SK-N-SH (cell line): ENCODE measurements at regions not wholly inside any gene's neighbourhood (a gene's known extent, or its start where the extent isn't known, plus 50 kb on each side); places are given as distances from the start of the nearest gene placed in this dataset.

ENCODE experiments used
- CTCF ChIA-PET: fragments of 300-600, 350-600 bp; formaldehyde crosslinking; extraction: SDS; loops from one replicate; lab custom pipeline; 2021; lab: Yijun Ruan, JAX
- POLR2A ChIA-PET: fragments of 350-600 bp; sonication (Branson Sonifier 250); formaldehyde crosslinking; extraction: SDS; loops from one replicate; lab custom pipeline; 2020; ENCODE audit warnings: antibody characterized with exemption, inconsistent platforms; lab: Yijun Ruan, JAX
- DNase-seq: peaks from one replicate; pipeline ENCODE4 v3.0.0; 2012
- H2AFZ ChIP-seq: fragments of 200-600 bp; sonication (generic); 2 replicates; pipeline ENCODE4 v1.8.1; 2016; ENCODE audit warnings: antibody characterized with exemption, mild to moderate bottlenecking, low read depth
- H3F3A ChIP-seq: fragments of 200-600 bp; sonication (generic); replicated peaks from 2 replicates; pipeline ENCODE3; 2016; ENCODE audit warnings: antibody characterized with exemption, mild to moderate bottlenecking; ENCODE audit not compliant: insufficient read depth
- H3K27ac ChIP-seq, 2 experiments: fragments of 200-500 bp in 1 of 2; fragments of 200-600 bp in 1 of 2; sonication (Bioruptor generic) in 1 of 2; sonication (generic), shearing (Covaris generic) in 1 of 2; 2 replicates each; pipeline versions ENCODE4 v1.5.1 to v1.6.1; 2014 to 2016; ENCODE audit warnings: low read depth in 2 of 2, inconsistent platforms in 1 of 2, low read length in 1 of 2, mild to moderate bottlenecking in 1 of 2, mixed read lengths in 1 of 2
- H3K27me3 ChIP-seq: fragments of 200-600 bp; sonication (generic), shearing (Covaris generic); 2 replicates; pipeline ENCODE4 v1.6.1; 2016; ENCODE audit warnings: mixed run types; ENCODE audit not compliant: insufficient read depth
- H3K36me3 ChIP-seq, 2 experiments: fragments of 200-500 bp in 1 of 2; fragments of 200-600 bp in 1 of 2; sonication (Bioruptor generic) in 1 of 2; sonication (generic) in 1 of 2; replicated peaks in 1 of 2; 2 replicates each; pipeline versions ENCODE3 to v1.5.1; 2014 to 2016; ENCODE audit warnings: low read length in 1 of 2, mild to moderate bottlenecking in 1 of 2; ENCODE audit not compliant: insufficient read depth in 2 of 2, control insufficient read depth in 1 of 2
- H3K4me1 ChIP-seq, 2 experiments: fragments of 200-500 bp in 1 of 2; fragments of 200-600 bp in 1 of 2; sonication (Bioruptor generic) in 1 of 2; sonication (generic), shearing (Covaris generic) in 1 of 2; 2 replicates each; pipeline versions ENCODE4 v1.5.1 to v1.6.1; 2014 to 2016; ENCODE audit warnings: low read depth in 1 of 2, low read length in 1 of 2, mixed run types in 1 of 2; ENCODE audit not compliant: insufficient read depth in 2 of 2, control insufficient read depth in 1 of 2
- H3K4me2 ChIP-seq: fragments of 200-600 bp; sonication (generic), shearing (Covaris generic); 2 replicates; pipeline ENCODE4 v1.6.1; 2017; ENCODE audit warnings: mixed run types
- H3K4me3 ChIP-seq, 2 experiments: fragments of 200-500 bp in 1 of 2; fragments of 200-600 bp in 1 of 2; sonication (Bioruptor generic) in 1 of 2; sonication (generic), shearing (Covaris generic) in 1 of 2; 2 replicates each; pipeline versions ENCODE4 v1.5.1 to v1.8.1; 2014 to 2016; ENCODE audit warnings: low read depth in 2 of 2, inconsistent platforms in 1 of 2, low read length in 1 of 2, mild to moderate bottlenecking in 1 of 2, mixed read lengths in 1 of 2, moderate library complexity in 1 of 2
- H3K79me2 ChIP-seq: fragments of 200-600 bp; sonication (generic); 2 replicates; pipeline ENCODE4 v1.8.1; 2017; ENCODE audit warnings: mild to moderate bottlenecking; ENCODE audit not compliant: insufficient read depth
- H3K9ac ChIP-seq: fragments of 200-600 bp; sonication (generic); 2 replicates; pipeline ENCODE4 v1.6.1; 2017; ENCODE audit warnings: mixed run types
- H3K9me2 ChIP-seq: fragments of 200-600 bp; sonication (generic); 2 replicates; pipeline ENCODE4 v1.6.1; 2017; ENCODE audit warnings: mixed run types
- H3K9me3 ChIP-seq: fragments of 200-600 bp; sonication (generic); 2 replicates; pipeline ENCODE4 v1.6.1; 2017; ENCODE audit warnings: mixed run types, mild to moderate bottlenecking, moderate library complexity
- H4K20me1 ChIP-seq: fragments of 200-600 bp; sonication (generic); 2 replicates; pipeline ENCODE4 v1.6.1; 2017; ENCODE audit warnings: mild to moderate bottlenecking, mixed run types; ENCODE audit not compliant: insufficient read depth
- EZH2phosphoT487 ChIP-seq: fragments of 200-600 bp; sonication (generic); IDR thresholded peaks from 2 replicates; pipeline ENCODE4 v1.6.1; 2017; ENCODE audit warnings: low read depth, mixed run types, mild to moderate bottlenecking, antibody characterized with exemption, moderate library complexity, borderline replicate concordance
- FOXM1 ChIP-seq: IDR thresholded peaks from 2 replicates; pipeline ENCODE4 v1.4.0; 2012; ENCODE audit warnings: low read depth, mild to moderate bottlenecking
- IRF3 ChIP-seq: fragments of 150-350 bp; IDR thresholded peaks from 2 replicates; pipeline ENCODE4 v1.6.1; 2016; ENCODE audit warnings: mild to moderate bottlenecking, low read depth, low read length
- MAX ChIP-seq: IDR thresholded peaks from 2 replicates; pipeline ENCODE4 v1.4.0; 2012; ENCODE audit warnings: low read depth
- MEF2A ChIP-seq: IDR thresholded peaks from 2 replicates; pipeline ENCODE4 v1.4.0; 2012; ENCODE audit warnings: low read depth, borderline replicate concordance
- RFX5 ChIP-seq: IDR thresholded peaks from 2 replicates; pipeline ENCODE4 v1.6.1; 2012; ENCODE audit warnings: mild to moderate bottlenecking, improper control_type of control experiment, low read length
- TEAD4 ChIP-seq: IDR thresholded peaks from 2 replicates; pipeline ENCODE4 v1.4.0; 2012; ENCODE audit warnings: mild to moderate bottlenecking, borderline replicate concordance; ENCODE audit not compliant: insufficient read depth
- YY1 ChIP-seq: IDR thresholded peaks from 2 replicates; pipeline ENCODE4 v1.4.0; 2012; ENCODE audit warnings: low read depth, mild to moderate bottlenecking
- ZBTB33 ChIP-seq: IDR thresholded peaks from 2 replicates; pipeline ENCODE4 v1.4.0; 2012; ENCODE audit warnings: low read depth, borderline replicate concordance
- WGBS: methylation state at CpG from one replicate; pipeline ENCODE4 v1.1.6; 2017; ENCODE audit warnings: low lambda C conversion rate; 5-methylcytosine and 5-hydroxymethylcytosine counted together

GRCh38 chr18:25459814-25460213 lies 107.8 kb upstream of the ZNF521 start (continued):
- TF ChIP-seq ZBTB33, result no peak
- no peak for TF ChIP-seq RFX5

- Histone ChIP-seq H3K4me1 (peaks cover 0 to 11% of the 10 kb centered on the region in 2 experiments; a peak in 1 of 4 replicates), H3K9ac (no peak overlapping the region), H3K4me2 (no peak overlapping the region), H3K27me3 (no peaks in the 10 kb centered on the region), H3K9me2 (no peaks in the 10 kb centered on the region), H3F3A (no peaks in the 10 kb centered on the region), H3K4me3 (no peak overlapping the region), H2AFZ (no peak overlapping the region), H4K20me1 (no peaks in the 10 kb centered on the region), H3K79me2 (no peaks in the 10 kb centered on the region), H3K27ac (no peak overlapping the region), H3K36me3 (no peaks in the 10 kb centered on the region), H3K9me3 (no peaks in the 10 kb centered on the region)
- DNase-seq, result no peak
- WGBS, result 38% methylated on average over 3 of the region's 3 CpGs
- CTCF ChIA-PET, result interaction anchor here (2.0 kb wide), 1 partner anchor 25 kb away, joined by 6 read pairs; no protein-coding TSS in a partner anchor
- TF ChIP-seq MEF2A (no peak), EZH2phosphoT487 (no peak), IRF3 (no peak), YY1 (no peak), TEAD4 (no peak)
- POLR2A ChIA-PET, result interaction anchor here (1.1 kb wide), 1 partner anchor 10 kb away, joined by 4 read pairs; no protein-coding TSS in a partner anchor
Observed at GRCh38 chr18:25457601-25458000, 105.6 kb upstream of the ZNF521 start.

GRCh38 chr18:25457126-25457525 lies 105.2 kb upstream of the ZNF521 start:
- CTCF ChIA-PET, result interaction anchor here (2.0 kb wide), 1 partner anchor 25 kb away, joined by 6 read pairs; no protein-coding TSS in a partner anchor
- H2AFZ ChIP-seq, result no peak overlapping the region
- H3K4me3 ChIP-seq, result no peak overlapping the region
- 81% methylated on average over 4 of the region's 4 CpGs for WGBS
- H3K27ac ChIP-seq, result no peak overlapping the region
- no peaks in the 10 kb centered on the region for H3K9me2 ChIP-seq
- H3K9ac ChIP-seq, result no peak overlapping the region
- no peaks in the 10 kb centered on the region for H3F3A ChIP-seq
- peaks cover 0 to 11% of the 10 kb centered on the region in 2 experiments; a peak in 1 of 4 replicates for H3K4me1 ChIP-seq
- POLR2A ChIA-PET, result no interaction called here
- H3K27me3 ChIP-seq, result no peaks in the 10 kb centered on the region
- H4K20me1 ChIP-seq, result no peaks in the 10 kb centered on the region
- no peaks in the 10 kb centered on the region for H3K9me3 ChIP-seq
- no peak overlapping the region for H3K4me2 ChIP-seq
- TF ChIP-seq FOXM1 (no peak), MAX (no peak)
- no peaks in the 10 kb centered on the region for H3K79me2 ChIP-seq
- no peaks in the 10 kb centered on the region for H3K36me3 ChIP-seq
- no peak for DNase-seq
